ENCODE measurements at regions not wholly inside any gene's neighbourhood (a gene's known extent, or its start where the extent isn't known, plus 50 kb on each side); places are given as distances from the start of the nearest gene placed in this dataset.

- Histone ChIP-seq H3K4me3 (no peak overlapping the region), H3K27ac (no peak overlapping the region), H3K4me1 (no peaks in the 10 kb centered on the region), H3K27me3 (no peaks in the 10 kb centered on the region), H3K9me3 (no peaks in the 10 kb centered on the region), H3K36me3 (no peaks in the 10 kb centered on the region)
- TF ChIP-seq POLR2AphosphoS5 (IDR thresholded peaks at IDR 0.05; ENCODE audit: insufficient read depth in 1 of 2, low read depth in 1 of 2), result no peak
- TF ChIP-seq, protein P1, sequence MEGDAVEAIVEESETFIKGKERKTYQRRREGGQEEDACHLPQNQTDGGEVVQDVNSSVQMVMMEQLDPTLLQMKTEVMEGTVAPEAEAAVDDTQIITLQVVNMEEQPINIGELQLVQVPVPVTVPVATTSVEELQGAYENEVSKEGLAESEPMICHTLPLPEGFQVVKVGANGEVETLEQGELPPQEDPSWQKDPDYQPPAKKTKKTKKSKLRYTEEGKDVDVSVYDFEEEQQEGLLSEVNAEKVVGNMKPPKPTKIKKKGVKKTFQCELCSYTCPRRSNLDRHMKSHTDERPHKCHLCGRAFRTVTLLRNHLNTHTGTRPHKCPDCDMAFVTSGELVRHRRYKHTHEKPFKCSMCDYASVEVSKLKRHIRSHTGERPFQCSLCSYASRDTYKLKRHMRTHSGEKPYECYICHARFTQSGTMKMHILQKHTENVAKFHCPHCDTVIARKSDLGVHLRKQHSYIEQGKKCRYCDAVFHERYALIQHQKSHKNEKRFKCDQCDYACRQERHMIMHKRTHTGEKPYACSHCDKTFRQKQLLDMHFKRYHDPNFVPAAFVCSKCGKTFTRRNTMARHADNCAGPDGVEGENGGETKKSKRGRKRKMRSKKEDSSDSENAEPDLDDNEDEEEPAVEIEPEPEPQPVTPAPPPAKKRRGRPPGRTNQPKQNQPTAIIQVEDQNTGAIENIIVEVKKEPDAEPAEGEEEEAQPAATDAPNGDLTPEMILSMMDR (IDR thresholded peaks at IDR 0.05), result no peak
- intact Hi-C loops (cut with DNase I), result no loop called here
- no peak for DNase-seq (ENCODE audit: extremely low spot score in 2 of 2)
Measured at GRCh38 chr21:25459993-25460392, 147.3 kb downstream of the MRPL39 start.

GRCh38 chr21:25459365-25459764 lies 147.9 kb downstream of the MRPL39 start:
- TF ChIP-seq POLR2A (IDR thresholded peaks at IDR 0.05), result no peak
- no peak for TF ChIP-seq POLR2AphosphoS5 (IDR thresholded peaks at IDR 0.05; ENCODE audit: insufficient read depth in 1 of 2, low read depth in 1 of 2)
- TF ChIP-seq, protein P1 (IDR thresholded peaks at IDR 0.05), result no peak
- H3K9me3 ChIP-seq, result no peaks in the 10 kb centered on the region

DNA sequence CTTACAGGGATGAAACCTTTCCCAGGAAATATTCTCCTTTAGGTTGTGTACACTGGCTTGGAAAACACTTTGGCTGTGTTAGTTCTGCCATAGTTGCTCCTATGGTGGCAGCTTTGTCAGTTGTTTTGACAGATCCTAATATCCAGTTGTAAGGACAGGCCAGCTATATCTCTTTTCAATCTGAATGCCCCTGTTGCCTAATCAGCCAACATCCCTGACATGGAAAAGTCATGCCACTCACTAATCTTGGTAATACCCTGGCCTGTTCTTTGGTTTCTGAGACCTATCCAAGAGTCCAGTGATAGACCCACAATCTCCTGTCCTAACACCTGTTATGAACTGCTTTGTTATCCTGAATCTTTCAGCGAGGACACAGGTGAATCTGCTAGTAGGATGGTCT lies 148.8 kb downstream of the MRPL39 start:
- Histone ChIP-seq H3K27me3 (no peaks in the 10 kb centered on the region), H3K9me3 (no peaks in the 10 kb centered on the region), H3K27ac (no peak overlapping the region), H3K4me3 (no peak overlapping the region), H3K4me1 (no peaks in the 10 kb centered on the region), H3K36me3 (no peaks in the 10 kb centered on the region)
- intact Hi-C loops (cut with DNase I), result no loop called here
- DNase-seq (ENCODE audit: extremely low spot score in 2 of 2), result no peak
- TF ChIP-seq POLR2AphosphoS5 (IDR thresholded peaks at IDR 0.05; ENCODE audit: insufficient read depth in 1 of 2, low read depth in 1 of 2), result no peak
- TF ChIP-seq, protein P1 (IDR thresholded peaks at IDR 0.05), result no peak
- no peak for TF ChIP-seq POLR2A (IDR thresholded peaks at IDR 0.05)

More at GRCh38 chr21:25459365-25459764, 147.9 kb downstream of the MRPL39 start:
- Histone ChIP-seq H3K36me3 (no peaks in the 10 kb centered on the region), H3K27ac (no peak overlapping the region), H3K4me1 (no peaks in the 10 kb centered on the region), H3K27me3 (no peaks in the 10 kb centered on the region), H3K4me3 (no peak overlapping the region)
- no peak for DNase-seq (ENCODE audit: extremely low spot score in 2 of 2)
- intact Hi-C loops (cut with DNase I), result no loop called here

GRCh38 chr21:25457946-25458345 lies 149.3 kb downstream of the MRPL39 start:
- intact Hi-C loops (cut with DNase I), result no loop called here
- no peak for TF ChIP-seq POLR2A (IDR thresholded peaks at IDR 0.05)
- TF ChIP-seq, protein P1 (IDR thresholded peaks at IDR 0.05), result no peak
- no peak for TF ChIP-seq POLR2AphosphoS5 (IDR thresholded peaks at IDR 0.05; ENCODE audit: insufficient read depth in 1 of 2, low read depth in 1 of 2)
- no peak overlapping the region for H3K27ac ChIP-seq
- no peaks in the 10 kb centered on the region for H3K9me3 ChIP-seq
- DNase-seq (ENCODE audit: extremely low spot score in 2 of 2), result no peak
- no peaks in the 10 kb centered on the region for H3K36me3 ChIP-seq
- no peaks in the 10 kb centered on the region for H3K4me1 ChIP-seq
- H3K4me3 ChIP-seq, result no peak overlapping the region
- no peaks in the 10 kb centered on the region for H3K27me3 ChIP-seq

GRCh38 chr21:25457411-25457810 lies 149.9 kb downstream of the MRPL39 start:
- no peak for TF ChIP-seq POLR2AphosphoS5 (IDR thresholded peaks at IDR 0.05; ENCODE audit: insufficient read depth in 1 of 2, low read depth in 1 of 2)
- no peak for TF ChIP-seq POLR2A (IDR thresholded peaks at IDR 0.05)
- TF ChIP-seq, protein P1 (IDR thresholded peaks at IDR 0.05), result no peak
- Histone ChIP-seq H3K27me3 (no peaks in the 10 kb centered on the region), H3K36me3 (no peaks in the 10 kb centered on the region), H3K27ac (no peak overlapping the region), H3K4me1 (no peaks in the 10 kb centered on the region), H3K4me3 (no peak overlapping the region), H3K9me3 (no peaks in the 10 kb centered on the region)
- intact Hi-C loops (cut with DNase I), result no loop called here
- no peak for DNase-seq (ENCODE audit: extremely low spot score in 2 of 2)

Measured in vagina (tissue), 2 donors.